Islet precursor cell (in vitro differentiated cells): ENCODE measurements at regions not wholly inside any gene's neighbourhood (a gene's known extent, or its start where the extent isn't known, plus 50 kb on each side); places are given as distances from the start of the nearest gene placed in this dataset.
A peak's percentile ranks its signal among the peaks of the same experiment; 100 is the strongest.

Experiments
- DNase-seq: peaks from one replicate; pipeline ENCODE4 v3.0.0-alpha.2; 2018

GRCh38 chr11:104325093-104325492, 161.1 kb upstream of the PDGFD start:
- no peak for DNase-seq

GRCh38 chr11:104324276-104324675, 160.3 kb upstream of the PDGFD start:
- DNase-seq: no peak

- DNase-seq: no peak
These were observed 159.9 kb upstream of the PDGFD start for GRCh38 chr11:104323841-104324240.

GRCh38 chr11:104322696-104323095, 158.7 kb upstream of the PDGFD start:
- no peak for DNase-seq

GRCh38 chr11:104320956-104321355, 157.0 kb upstream of the PDGFD start:
- no peak for DNase-seq

- no peak for DNase-seq
These were observed 156.2 kb upstream of the PDGFD start for GRCh38 chr11:104320097-104320496.

- no peak for DNase-seq
These were observed 155.4 kb upstream of the PDGFD start for GRCh38 chr11:104319396-104319795.

GRCh38 chr11:104306862-104307474, 143.0 kb upstream of the PDGFD start:
- no peak for DNase-seq

- DNase-seq: no peak
These were observed 137.8 kb upstream of the PDGFD start for GRCh38 chr11:104301776-104302175.

- DNase-seq: no peak
These were observed 127.7 kb upstream of the PDGFD start for GRCh38 chr11:104291646-104292045.

- no peak for DNase-seq
These were observed 122.2 kb upstream of the PDGFD start for GRCh38 chr11:104286129-104286528.

- no peak for DNase-seq
These were observed 115.6 kb upstream of the PDGFD start for GRCh38 chr11:104279587-104279986.

GRCh38 chr11:104275992-104276391, 112.0 kb upstream of the PDGFD start:
- no peak for DNase-seq

- no peak for DNase-seq
These were observed 96.5 kb upstream of the PDGFD start for GRCh38 chr11:104260456-104260855.

GRCh38 chr11:104259121-104259610, 95.2 kb upstream of the PDGFD start:
- DNase-seq: no peak

GRCh38 chr11:104256525-104256924, 92.6 kb upstream of the PDGFD start:
- DNase-seq: no peak

- peak; percentile 81 for DNase-seq
These were observed 90.4 kb upstream of the PDGFD start for GRCh38 chr11:104254347-104254746.

- DNase-seq: no peak
These were observed 82.6 kb upstream of the PDGFD start for GRCh38 chr11:104246590-104246989.

GRCh38 chr11:104238916-104239315, 75.0 kb upstream of the PDGFD start:
- DNase-seq: no peak

- DNase-seq: no peak
These were observed 61.1 kb upstream of the PDGFD start for GRCh38 chr11:104225047-104225446.

GRCh38 chr11:104222464-104222863, 58.5 kb upstream of the PDGFD start:
- no peak for DNase-seq

GRCh38 chr11:104221455-104221854, 57.5 kb upstream of the PDGFD start:
- no peak for DNase-seq

- no peak for DNase-seq
These were observed 55.1 kb upstream of the PDGFD start for GRCh38 chr11:104219096-104219495.

- DNase-seq: no peak
These were observed 50.6 kb upstream of the PDGFD start for GRCh38 chr11:104214517-104214916.
